GM18519 (cell line): ENCODE measurements at regions not wholly inside any gene's neighbourhood (a gene's known extent, or its start where the extent isn't known, plus 50 kb on each side); places are given as distances from the start of the nearest gene placed in this dataset.

Source experiments
- ATAC-seq: cut with Tn5 transposase; IDR thresholded peaks from one replicate; pipeline ENCODE4 v1.9.1; 2021; ENCODE audit warnings: mild to moderate bottlenecking, moderate library complexity; ENCODE audit not compliant: unreplicated experiment, low FRiP score

GRCh38 chr1:114315631-114316030, 162.0 kb upstream of the SYT6 start:
- no peak for ATAC-seq

- no peak for ATAC-seq
These were observed 160.9 kb upstream of the SYT6 start for GRCh38 chr1:114314576-114314975.

GRCh38 chr1:114314098-114314497, 160.4 kb upstream of the SYT6 start:
- ATAC-seq: no peak

GRCh38 chr1:114310695-114311271, 157.1 kb upstream of the SYT6 start:
- ATAC-seq: no peak

- no peak for ATAC-seq
These were observed 149.2 kb upstream of the SYT6 start for GRCh38 chr1:114302821-114303220.

GRCh38 chr1:114299331-114299975, 145.8 kb upstream of the SYT6 start:
- no peak for ATAC-seq

- ATAC-seq: no peak
These were observed 144.3 kb upstream of the SYT6 start for GRCh38 chr1:114298008-114298407.

GRCh38 chr1:114296413-114296812, 142.7 kb upstream of the SYT6 start:
- ATAC-seq: no peak

- no peak for ATAC-seq
These were observed 141.7 kb upstream of the SYT6 start for GRCh38 chr1:114295321-114295720.

- no peak for ATAC-seq
These were observed 139.2 kb upstream of the SYT6 start for GRCh38 chr1:114292835-114293234.

- no peak for ATAC-seq
These were observed 138.5 kb upstream of the SYT6 start for GRCh38 chr1:114292194-114292593.

GRCh38 chr1:114290776-114291175, 137.1 kb upstream of the SYT6 start:
- no peak for ATAC-seq

GRCh38 chr1:114290341-114290740, 136.7 kb upstream of the SYT6 start:
- no peak for ATAC-seq

- no peak for ATAC-seq
These were observed 136.2 kb upstream of the SYT6 start for GRCh38 chr1:114289824-114290223.

- no peak for ATAC-seq
These were observed 135.6 kb upstream of the SYT6 start for GRCh38 chr1:114289306-114289705.

GRCh38 chr1:114286960-114287359, 133.3 kb upstream of the SYT6 start:
- no peak for ATAC-seq

GRCh38 chr1:114286179-114286578, 132.5 kb upstream of the SYT6 start:
- ATAC-seq: no peak

GRCh38 chr1:114282751-114283403, 129.2 kb upstream of the SYT6 start:
- ATAC-seq: no peak

- no peak for ATAC-seq
These were observed 125.2 kb upstream of the SYT6 start for GRCh38 chr1:114278911-114279310.

- ATAC-seq: no peak
These were observed 124.8 kb upstream of the SYT6 start for GRCh38 chr1:114278430-114278829.

- ATAC-seq: no peak
These were observed 121.1 kb upstream of the SYT6 start for GRCh38 chr1:114274621-114275317.
